Ishikawa (cell line): ENCODE measurements at regions not wholly inside any gene's neighbourhood (a gene's known extent, or its start where the extent isn't known, plus 50 kb on each side); places are given as distances from the start of the nearest gene placed in this dataset.

Experiments used
- CEBPB ChIP-seq: IDR thresholded peaks from 2 replicates; pipeline ENCODE4 v1.6.1; 2012
- CREB1 ChIP-seq: IDR thresholded peaks from 2 replicates; pipeline ENCODE4 v1.6.1; 2012; ENCODE audit warnings: low read depth
- EGR1 ChIP-seq: IDR thresholded peaks from 2 replicates; pipeline ENCODE4 v1.6.1; 2012
- EP300 ChIP-seq: IDR thresholded peaks from 2 replicates; pipeline ENCODE4 v1.6.1; 2012; ENCODE audit warnings: borderline replicate concordance
- FOXM1 ChIP-seq: IDR thresholded peaks from 2 replicates; pipeline ENCODE4 v1.6.1; 2012; ENCODE audit warnings: low read depth, borderline replicate concordance
- NFIC ChIP-seq: IDR thresholded peaks from 2 replicates; pipeline ENCODE4 v1.6.1; 2012
- RAD21 ChIP-seq: IDR thresholded peaks from 2 replicates; pipeline ENCODE4 v1.6.1; 2012; ENCODE audit warnings: low read depth
- TAF1 ChIP-seq: IDR thresholded peaks from 2 replicates; pipeline ENCODE4 v1.6.1; 2012; ENCODE audit warnings: low read depth, mild to moderate bottlenecking
- TCF12 ChIP-seq: IDR thresholded peaks from 2 replicates; pipeline ENCODE4 v1.6.1; 2012; ENCODE audit warnings: low read depth
- TEAD4 ChIP-seq: IDR thresholded peaks from 2 replicates; pipeline ENCODE4 v1.6.1; 2012
- YY1 ChIP-seq: IDR thresholded peaks from 2 replicates; pipeline ENCODE4 v1.6.1; 2012; ENCODE audit warnings: low read depth
- ZBTB7A ChIP-seq: IDR thresholded peaks from 2 replicates; pipeline ENCODE4 v1.6.1; 2012; ENCODE audit warnings: low read depth
- TF ChIP-seq, protein P1 (sequence below): IDR thresholded peaks from 2 replicates; pipeline ENCODE4 v1.6.1; 2012
- TF ChIP-seq, protein P2 (sequence below): IDR thresholded peaks from 2 replicates; pipeline ENCODE4 v1.6.1; 2012
- TF ChIP-seq, protein P3 (sequence below): IDR thresholded peaks from 2 replicates; pipeline ENCODE4 v1.6.1; 2012; ENCODE audit warnings: low read depth, mild to moderate bottlenecking

DNA sequence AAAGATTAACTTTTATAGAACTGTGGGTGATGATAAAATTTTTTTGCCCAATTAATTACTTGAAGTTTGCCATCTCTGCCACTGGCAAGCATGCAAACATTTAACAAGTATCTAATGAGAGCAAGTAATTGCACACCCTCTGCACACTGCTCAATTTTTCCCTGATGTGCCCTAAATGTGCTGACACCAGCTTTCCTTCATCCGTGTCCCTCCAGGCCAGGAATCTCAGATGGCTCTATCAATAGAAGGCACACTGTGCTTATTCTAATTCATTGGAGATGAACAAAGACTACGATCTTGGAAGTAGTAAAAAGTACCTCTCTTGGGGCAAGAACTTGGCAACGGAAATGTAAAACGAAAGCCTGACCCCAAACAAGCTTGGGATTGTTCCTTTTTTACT, 212.1 kb downstream of the GPR37 start:
- TF ChIP-seq, protein P1, sequence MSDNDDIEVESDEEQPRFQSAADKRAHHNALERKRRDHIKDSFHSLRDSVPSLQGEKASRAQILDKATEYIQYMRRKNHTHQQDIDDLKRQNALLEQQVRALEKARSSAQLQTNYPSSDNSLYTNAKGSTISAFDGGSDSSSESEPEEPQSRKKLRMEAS, result no peak
- TF ChIP-seq CEBPB (no peak), EP300 (no peak), NFIC (no peak), RAD21 (no peak), ZBTB7A (no peak), FOXM1 (no peak), TCF12 (no peak), TAF1 (no peak), TEAD4 (no peak), EGR1 (no peak), CREB1 (no peak), YY1 (no peak)
- TF ChIP-seq, protein P2, sequence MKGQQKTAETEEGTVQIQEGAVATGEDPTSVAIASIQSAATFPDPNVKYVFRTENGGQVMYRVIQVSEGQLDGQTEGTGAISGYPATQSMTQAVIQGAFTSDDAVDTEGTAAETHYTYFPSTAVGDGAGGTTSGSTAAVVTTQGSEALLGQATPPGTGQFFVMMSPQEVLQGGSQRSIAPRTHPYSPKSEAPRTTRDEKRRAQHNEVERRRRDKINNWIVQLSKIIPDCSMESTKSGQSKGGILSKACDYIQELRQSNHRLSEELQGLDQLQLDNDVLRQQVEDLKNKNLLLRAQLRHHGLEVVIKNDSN, result no peak
- TF ChIP-seq, protein P3, sequence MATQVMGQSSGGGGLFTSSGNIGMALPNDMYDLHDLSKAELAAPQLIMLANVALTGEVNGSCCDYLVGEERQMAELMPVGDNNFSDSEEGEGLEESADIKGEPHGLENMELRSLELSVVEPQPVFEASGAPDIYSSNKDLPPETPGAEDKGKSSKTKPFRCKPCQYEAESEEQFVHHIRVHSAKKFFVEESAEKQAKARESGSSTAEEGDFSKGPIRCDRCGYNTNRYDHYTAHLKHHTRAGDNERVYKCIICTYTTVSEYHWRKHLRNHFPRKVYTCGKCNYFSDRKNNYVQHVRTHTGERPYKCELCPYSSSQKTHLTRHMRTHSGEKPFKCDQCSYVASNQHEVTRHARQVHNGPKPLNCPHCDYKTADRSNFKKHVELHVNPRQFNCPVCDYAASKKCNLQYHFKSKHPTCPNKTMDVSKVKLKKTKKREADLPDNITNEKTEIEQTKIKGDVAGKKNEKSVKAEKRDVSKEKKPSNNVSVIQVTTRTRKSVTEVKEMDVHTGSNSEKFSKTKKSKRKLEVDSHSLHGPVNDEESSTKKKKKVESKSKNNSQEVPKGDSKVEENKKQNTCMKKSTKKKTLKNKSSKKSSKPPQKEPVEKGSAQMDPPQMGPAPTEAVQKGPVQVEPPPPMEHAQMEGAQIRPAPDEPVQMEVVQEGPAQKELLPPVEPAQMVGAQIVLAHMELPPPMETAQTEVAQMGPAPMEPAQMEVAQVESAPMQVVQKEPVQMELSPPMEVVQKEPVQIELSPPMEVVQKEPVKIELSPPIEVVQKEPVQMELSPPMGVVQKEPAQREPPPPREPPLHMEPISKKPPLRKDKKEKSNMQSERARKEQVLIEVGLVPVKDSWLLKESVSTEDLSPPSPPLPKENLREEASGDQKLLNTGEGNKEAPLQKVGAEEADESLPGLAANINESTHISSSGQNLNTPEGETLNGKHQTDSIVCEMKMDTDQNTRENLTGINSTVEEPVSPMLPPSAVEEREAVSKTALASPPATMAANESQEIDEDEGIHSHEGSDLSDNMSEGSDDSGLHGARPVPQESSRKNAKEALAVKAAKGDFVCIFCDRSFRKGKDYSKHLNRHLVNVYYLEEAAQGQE, result no peak

DNA sequence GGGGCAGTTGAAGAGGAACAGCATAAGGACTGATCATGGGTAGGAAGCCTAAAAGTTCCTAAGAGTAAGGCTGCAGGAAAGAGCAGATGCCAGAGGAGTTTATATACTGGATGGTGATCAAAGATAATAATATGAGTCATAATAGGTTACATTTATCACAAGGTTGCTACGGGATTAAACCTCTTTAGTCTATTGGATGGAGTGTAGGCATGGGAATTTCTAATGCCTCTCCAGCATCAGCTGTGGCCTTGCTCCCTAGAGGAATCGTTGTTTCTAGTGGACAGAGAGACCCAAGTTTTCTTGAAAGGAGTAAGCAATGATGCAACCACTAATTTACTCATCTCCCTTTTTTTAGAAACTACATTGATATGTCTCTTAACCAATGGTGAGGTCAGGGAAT, 213.4 kb downstream of the GPR37 start:
- TF ChIP-seq, protein P1, result no peak
- TF ChIP-seq ZBTB7A (no peak), CREB1 (no peak), TAF1 (no peak)
- TF ChIP-seq, protein P3, result no peak

DNA sequence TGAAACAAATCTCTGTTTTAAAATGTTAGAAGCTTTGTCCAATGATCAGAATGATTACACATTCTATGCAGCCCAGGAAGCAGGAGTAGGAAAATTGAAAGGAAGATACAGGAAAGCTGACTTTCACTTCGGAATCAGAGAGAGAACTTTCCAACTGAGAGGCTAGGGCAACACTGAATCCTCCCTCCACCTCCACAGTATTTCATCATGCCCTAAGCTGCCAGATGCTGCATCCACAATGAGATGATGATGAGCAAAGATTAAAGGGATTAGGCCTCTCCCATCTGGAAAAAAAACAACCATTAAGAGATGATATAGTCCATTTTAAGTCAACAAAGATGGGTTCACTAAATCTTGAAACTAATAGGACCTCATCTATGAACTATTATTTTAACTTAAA, 215.6 kb downstream of the GPR37 start:
- TF ChIP-seq, protein P2, result no peak
- TF ChIP-seq ZBTB7A (no peak), EGR1 (no peak), TAF1 (no peak), FOXM1 (no peak), CEBPB (no peak), EP300 (no peak), TCF12 (no peak), YY1 (no peak), NFIC (no peak), RAD21 (no peak), TEAD4 (no peak), CREB1 (no peak)
- TF ChIP-seq, protein P3, result no peak
- TF ChIP-seq, protein P1, result no peak

DNA sequence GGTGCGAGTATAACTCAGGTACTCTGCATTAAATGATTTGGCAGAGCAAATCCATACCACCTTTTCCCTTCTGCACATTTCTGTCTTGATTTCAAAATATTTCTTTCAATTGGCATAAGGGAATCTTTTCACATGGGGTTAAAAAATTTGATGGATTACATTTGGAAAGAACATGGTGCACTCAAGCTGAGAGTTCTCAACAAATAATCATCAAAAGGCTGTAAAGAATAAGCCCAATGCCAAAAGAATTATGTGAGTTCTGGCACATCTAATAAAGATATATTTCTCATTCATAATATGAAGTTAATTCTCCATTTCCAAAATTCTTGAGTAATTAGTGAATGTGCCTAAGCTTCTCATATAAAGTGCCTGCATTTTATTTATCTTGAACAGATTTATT, 223.1 kb downstream of the GPR37 start:
- TF ChIP-seq CEBPB, result no peak
- no peak for TF ChIP-seq CREB1
- no peak for TF ChIP-seq YY1
- no peak for TF ChIP-seq RAD21
- no peak for TF ChIP-seq ZBTB7A
- TF ChIP-seq FOXM1, result no peak

DNA sequence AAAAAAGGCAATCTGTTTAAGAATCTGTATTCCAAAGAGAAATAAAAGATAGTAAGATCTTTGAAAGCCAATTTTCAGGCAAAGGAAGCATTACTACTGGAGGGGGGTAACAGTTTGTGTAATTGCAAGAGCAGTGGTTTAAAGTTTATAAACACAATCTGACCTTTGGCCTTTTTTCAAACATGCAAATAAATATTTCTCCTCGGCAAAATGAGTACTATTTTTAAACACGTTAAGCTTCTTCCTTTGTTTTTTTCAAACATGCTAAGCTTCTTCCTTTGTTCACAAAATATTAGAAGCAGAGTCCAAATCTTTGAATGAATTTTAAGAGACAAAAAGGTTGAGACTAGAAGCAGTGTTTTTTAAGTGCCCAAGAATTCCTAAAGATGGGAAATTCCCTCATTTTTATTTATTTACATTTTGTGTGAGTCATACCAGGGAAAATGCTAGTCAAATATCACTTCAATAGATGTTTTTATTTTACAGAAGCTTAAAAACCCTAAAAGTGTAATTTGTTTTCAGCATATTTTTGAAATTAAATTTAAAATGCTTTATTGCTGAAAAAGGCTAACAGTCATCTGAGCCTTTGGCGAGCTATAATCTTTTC, 229.3 kb downstream of the GPR37 start:
- no peak for TF ChIP-seq YY1
- no peak for TF ChIP-seq CREB1
- TF ChIP-seq ZBTB7A, result no peak
- TF ChIP-seq, protein P2, result no peak
- TF ChIP-seq EP300, result no peak
- no peak for TF ChIP-seq NFIC
